ENCODE measurements at regions not wholly inside any gene's neighbourhood (a gene's known extent, or its start where the extent isn't known, plus 50 kb on each side); places are given as distances from the start of the nearest gene placed in this dataset.
"Not testable (repeated sequence)": the region's sequence is repeated elsewhere in the genome, so short reads cannot be mapped to it uniquely, and the experiment has no call there.

GRCh38 chr6:137311940-137312339 is 92.8 kb upstream of the IFNGR1 start:
- DNase-seq (ENCODE audit: low read depth in 3 of 3), result no peak

GRCh38 chr6:137309078-137309762 is 90.0 kb upstream of the IFNGR1 start:
- DNase-seq (ENCODE audit: low read depth in 3 of 3), result no peak

- no peak for DNase-seq (ENCODE audit: low read depth in 3 of 3)
These were observed 88.1 kb upstream of the IFNGR1 start for GRCh38 chr6:137307163-137307854.

GRCh38 chr6:137305691-137306090 is 86.5 kb upstream of the IFNGR1 start:
- no peak for DNase-seq (ENCODE audit: low read depth in 3 of 3)

- no peak for DNase-seq (ENCODE audit: low read depth in 3 of 3)
These were observed 85.0 kb upstream of the IFNGR1 start for GRCh38 chr6:137304020-137304780.

GRCh38 chr6:137303441-137303840 is 84.3 kb upstream of the IFNGR1 start:
- DNase-seq (ENCODE audit: low read depth in 3 of 3), result no peak

GRCh38 chr6:137299681-137300080 is 80.5 kb upstream of the IFNGR1 start:
- DNase-seq (ENCODE audit: low read depth in 3 of 3), result no peak

- DNase-seq (ENCODE audit: low read depth in 3 of 3), result no peak
These were observed 78.7 kb upstream of the IFNGR1 start for GRCh38 chr6:137297887-137298286.

GRCh38 chr6:137292326-137292725 is 73.1 kb upstream of the IFNGR1 start:
- not testable (repeated sequence) for DNase-seq (ENCODE audit: low read depth in 3 of 3)

GRCh38 chr6:137291441-137291840 is 72.3 kb upstream of the IFNGR1 start:
- no peak for DNase-seq (ENCODE audit: low read depth in 3 of 3)

- DNase-seq (ENCODE audit: low read depth in 3 of 3), result no peak
These were observed 71.5 kb upstream of the IFNGR1 start for GRCh38 chr6:137290601-137291261.

- DNase-seq (ENCODE audit: low read depth in 3 of 3), result no peak
These were observed 67.7 kb upstream of the IFNGR1 start for GRCh38 chr6:137286916-137287315.

GRCh38 chr6:137286368-137286767 is 67.2 kb upstream of the IFNGR1 start:
- DNase-seq (ENCODE audit: low read depth in 3 of 3), result no peak

- DNase-seq (ENCODE audit: low read depth in 3 of 3), result no peak
These were observed 65.6 kb upstream of the IFNGR1 start for GRCh38 chr6:137284811-137285110.

- DNase-seq (ENCODE audit: low read depth in 3 of 3), result no peak
These were observed 65.0 kb upstream of the IFNGR1 start for GRCh38 chr6:137283940-137284810.

- no peak for DNase-seq (ENCODE audit: low read depth in 3 of 3)
These were observed 63.9 kb upstream of the IFNGR1 start for GRCh38 chr6:137283080-137283479.

- DNase-seq (ENCODE audit: low read depth in 3 of 3), result no peak
These were observed 63.1 kb upstream of the IFNGR1 start for GRCh38 chr6:137282254-137282653.

- not testable (repeated sequence) for DNase-seq (ENCODE audit: low read depth in 3 of 3)
These were observed 60.1 kb upstream of the IFNGR1 start for GRCh38 chr6:137279279-137279678.

GRCh38 chr6:137277971-137278637 is 58.9 kb upstream of the IFNGR1 start:
- DNase-seq (ENCODE audit: low read depth in 3 of 3), result no peak

- DNase-seq (ENCODE audit: low read depth in 3 of 3), result no peak
These were observed 53.2 kb upstream of the IFNGR1 start for GRCh38 chr6:137272403-137272802.

Data from stimulated activated CD4-positive, alpha-beta T cell treated with anti-CD3 and anti-CD28 coated beads, TNF-alpha, amount 100 ng/mL, for 48 hours (primary cell).